PFSK-1 (cell line): ENCODE measurements at regions not wholly inside any gene's neighbourhood (a gene's known extent, or its start where the extent isn't known, plus 50 kb on each side); places are given as distances from the start of the nearest gene placed in this dataset.

Experiments
- FOXP2 ChIP-seq: optimal IDR thresholded peaks from 2 replicates; pipeline ENCODE3; 2011; ENCODE audit warnings: borderline replicate concordance, control low read depth, inconsistent platforms; ENCODE audit not compliant: insufficient read depth; ENCODE audit errors: extremely low read length, extremely low read depth
- POLR2AphosphoS5 ChIP-seq: IDR thresholded peaks from 2 replicates; pipeline ENCODE4 v1.6.1; 2012; ENCODE audit warnings: low read depth, mild to moderate bottlenecking, control low read depth, low read length, moderate library complexity
- SIN3A ChIP-seq: IDR thresholded peaks from 2 replicates; pipeline ENCODE4 v1.6.1; 2012; ENCODE audit warnings: mild to moderate bottlenecking, low read length, moderate library complexity, borderline replicate concordance; ENCODE audit not compliant: insufficient read depth
- TAF1 ChIP-seq: IDR thresholded peaks from 2 replicates; pipeline ENCODE4 v1.6.1; 2012; ENCODE audit warnings: low read length, control low read depth, borderline replicate concordance; ENCODE audit not compliant: insufficient read depth
- TF ChIP-seq, protein P1 (sequence below), 2 experiments: IDR thresholded peaks; 2 replicates each; pipeline versions ENCODE4 v1.6.1 to v1.8.0; 2011 to 2012; ENCODE audit warnings: low read depth in 2 of 2, low read length in 2 of 2, control low read depth in 1 of 2, inconsistent platforms in 1 of 2, mild to moderate bottlenecking in 1 of 2, moderate library complexity in 1 of 2; ENCODE audit not compliant: insufficient read depth in 1 of 2

- no peak for TF ChIP-seq POLR2AphosphoS5
- TF ChIP-seq, protein P1, sequence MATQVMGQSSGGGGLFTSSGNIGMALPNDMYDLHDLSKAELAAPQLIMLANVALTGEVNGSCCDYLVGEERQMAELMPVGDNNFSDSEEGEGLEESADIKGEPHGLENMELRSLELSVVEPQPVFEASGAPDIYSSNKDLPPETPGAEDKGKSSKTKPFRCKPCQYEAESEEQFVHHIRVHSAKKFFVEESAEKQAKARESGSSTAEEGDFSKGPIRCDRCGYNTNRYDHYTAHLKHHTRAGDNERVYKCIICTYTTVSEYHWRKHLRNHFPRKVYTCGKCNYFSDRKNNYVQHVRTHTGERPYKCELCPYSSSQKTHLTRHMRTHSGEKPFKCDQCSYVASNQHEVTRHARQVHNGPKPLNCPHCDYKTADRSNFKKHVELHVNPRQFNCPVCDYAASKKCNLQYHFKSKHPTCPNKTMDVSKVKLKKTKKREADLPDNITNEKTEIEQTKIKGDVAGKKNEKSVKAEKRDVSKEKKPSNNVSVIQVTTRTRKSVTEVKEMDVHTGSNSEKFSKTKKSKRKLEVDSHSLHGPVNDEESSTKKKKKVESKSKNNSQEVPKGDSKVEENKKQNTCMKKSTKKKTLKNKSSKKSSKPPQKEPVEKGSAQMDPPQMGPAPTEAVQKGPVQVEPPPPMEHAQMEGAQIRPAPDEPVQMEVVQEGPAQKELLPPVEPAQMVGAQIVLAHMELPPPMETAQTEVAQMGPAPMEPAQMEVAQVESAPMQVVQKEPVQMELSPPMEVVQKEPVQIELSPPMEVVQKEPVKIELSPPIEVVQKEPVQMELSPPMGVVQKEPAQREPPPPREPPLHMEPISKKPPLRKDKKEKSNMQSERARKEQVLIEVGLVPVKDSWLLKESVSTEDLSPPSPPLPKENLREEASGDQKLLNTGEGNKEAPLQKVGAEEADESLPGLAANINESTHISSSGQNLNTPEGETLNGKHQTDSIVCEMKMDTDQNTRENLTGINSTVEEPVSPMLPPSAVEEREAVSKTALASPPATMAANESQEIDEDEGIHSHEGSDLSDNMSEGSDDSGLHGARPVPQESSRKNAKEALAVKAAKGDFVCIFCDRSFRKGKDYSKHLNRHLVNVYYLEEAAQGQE (IDR thresholded peaks at IDR 0.05; ENCODE audit: insufficient read depth in 1 of 2, low read depth in 2 of 2, low read length in 2 of 2): no peak
- TF ChIP-seq TAF1: no peak
- TF ChIP-seq SIN3A: no peak
- no peak for TF ChIP-seq FOXP2
Measured at GRCh38 chr14:99095369-99095768, 176.6 kb downstream of the BCL11B start.

- TF ChIP-seq FOXP2 (no peak), SIN3A (no peak), POLR2AphosphoS5 (no peak), TAF1 (no peak)
- TF ChIP-seq, protein P1 (IDR thresholded peaks at IDR 0.05; ENCODE audit: insufficient read depth in 1 of 2, low read depth in 2 of 2, low read length in 2 of 2): no peak
Measured at GRCh38 chr14:99098199-99098598, 173.8 kb downstream of the BCL11B start.

DNA sequence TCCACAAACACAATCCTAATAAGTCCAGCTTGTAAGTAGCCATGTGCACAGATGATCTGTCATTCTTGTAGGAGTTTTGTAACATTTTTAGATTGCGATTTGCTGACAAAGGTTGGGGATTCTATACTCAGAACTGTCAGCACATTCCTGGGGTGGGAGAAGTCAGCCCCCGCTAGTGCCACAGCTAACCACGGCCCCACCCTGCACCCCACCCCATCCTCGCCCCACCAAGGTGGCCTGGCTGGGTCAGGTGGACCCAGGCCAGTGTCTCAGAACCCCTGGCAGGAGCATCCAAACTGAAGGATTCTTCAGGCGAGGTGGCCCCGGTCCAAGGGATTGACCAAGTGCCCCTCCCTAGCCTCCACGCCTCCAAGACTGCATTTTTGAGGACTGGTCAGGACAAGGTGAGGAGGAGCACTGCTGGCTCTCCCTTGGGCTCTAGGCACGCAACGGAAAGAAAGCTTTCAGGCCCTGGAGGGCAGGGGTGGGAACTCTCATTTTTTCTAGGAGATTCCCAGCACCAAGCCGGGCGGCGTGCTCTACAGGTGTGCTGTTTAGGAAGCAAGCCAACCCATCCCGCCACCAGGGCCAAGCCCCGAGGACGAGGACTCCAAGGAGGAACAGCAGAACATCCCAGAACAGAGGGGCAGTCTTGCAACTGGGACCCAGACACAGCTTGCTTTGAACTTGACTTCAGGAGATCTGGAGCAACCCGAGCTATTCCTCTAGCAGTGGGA, 172.8 kb downstream of the BCL11B start:
- TF ChIP-seq POLR2AphosphoS5 (no peak), TAF1 (no peak), FOXP2 (no peak), SIN3A (no peak)
- TF ChIP-seq, protein P1 (IDR thresholded peaks at IDR 0.05; ENCODE audit: insufficient read depth in 1 of 2, low read depth in 2 of 2, low read length in 2 of 2): no peak

GRCh38 chr14:99100497-99101270, 171.3 kb downstream of the BCL11B start:
- TF ChIP-seq TAF1: no peak

- TF ChIP-seq FOXP2: no peak
- TF ChIP-seq, protein P1 (IDR thresholded peaks at IDR 0.05; ENCODE audit: insufficient read depth in 1 of 2, low read depth in 2 of 2, low read length in 2 of 2): no peak
- TF ChIP-seq POLR2AphosphoS5: no peak
- no peak for TF ChIP-seq TAF1
- TF ChIP-seq SIN3A: no peak
Measured at GRCh38 chr14:99101855-99102461, 170.0 kb downstream of the BCL11B start.
